HL-60 (cell line): ENCODE measurements at regions not wholly inside any gene's neighbourhood (a gene's known extent, or its start where the extent isn't known, plus 50 kb on each side); places are given as distances from the start of the nearest gene placed in this dataset.

Experiments used
- DNase-seq, 2 experiments: peaks; one replicate each; pipeline ENCODE4 v3.0.0-alpha.2; 2010 to 2020; ENCODE audit warnings: low read depth in 1 of 2, low spot score in 1 of 2
- H3K27ac ChIP-seq: fragments of 250-450 bp; sonication (Bioruptor Pico); replicated peaks from 2 replicates; pipeline ENCODE4 v1.5.1; 2020; ENCODE audit warnings: mild to moderate bottlenecking, moderate library complexity
- H3K27me3 ChIP-seq: fragments of 250-450 bp; sonication (Bioruptor Pico); 2 replicates; pipeline ENCODE4 v1.5.1; 2021; ENCODE audit warnings: mild to moderate bottlenecking, moderate library complexity; ENCODE audit not compliant: insufficient read depth, poor library complexity, severe bottlenecking
- H3K4me3 ChIP-seq: replicated peaks from 2 replicates; pipeline ENCODE4 v1.5.1; 2011; ENCODE audit warnings: mild to moderate bottlenecking, control low read depth, low read length; ENCODE audit not compliant: insufficient read depth
- CTCF ChIP-seq: IDR thresholded peaks from one replicate; pipeline ENCODE4 v1.5.1; 2011; ENCODE audit warnings: low read length, control low read depth, inconsistent platforms; ENCODE audit not compliant: insufficient read depth
- GABPA ChIP-seq: IDR thresholded peaks from 2 replicates; pipeline ENCODE4 v1.6.1; 2012; ENCODE audit warnings: low read depth
- POLR2AphosphoS5 ChIP-seq: IDR thresholded peaks from 2 replicates; pipeline ENCODE4 v1.6.1; 2012; ENCODE audit warnings: low read depth
- REST ChIP-seq: IDR thresholded peaks from 2 replicates; pipeline ENCODE4 v1.6.1; 2012; ENCODE audit warnings: low read depth; ENCODE audit not compliant: insufficient replicate concordance
- SPI1 ChIP-seq: IDR thresholded peaks from 2 replicates; pipeline ENCODE4 v1.6.1; 2012; ENCODE audit warnings: low read depth, mild to moderate bottlenecking, borderline replicate concordance

- no peak overlapping the region for H3K27ac ChIP-seq
- H3K27me3 ChIP-seq, result no peaks in the 10 kb centered on the region
- H3K4me3 ChIP-seq, result no peak overlapping the region
- DNase-seq, result no peak
- TF ChIP-seq GABPA (no peak), REST (no peak), CTCF (no peak), SPI1 (no peak), POLR2AphosphoS5 (no peak)
These were observed 162.9 kb upstream of the C1orf174 start for GRCh38 chr1:4062992-4063391.

GRCh38 chr1:4063516-4063915, 163.4 kb upstream of the C1orf174 start:
- TF ChIP-seq POLR2AphosphoS5 (no peak), CTCF (no peak)

GRCh38 chr1:4064150-4064889, 164.2 kb upstream of the C1orf174 start:
- no peaks in the 10 kb centered on the region for H3K27me3 ChIP-seq
- no peak overlapping the region for H3K27ac ChIP-seq
- TF ChIP-seq POLR2AphosphoS5, result no peak
- TF ChIP-seq SPI1, result no peak
- TF ChIP-seq GABPA, result no peak
- no peak for TF ChIP-seq REST
- no peak for TF ChIP-seq CTCF
- DNase-seq, result no peak
- H3K4me3 ChIP-seq, result no peak overlapping the region

More at GRCh38 chr1:4063516-4063915, 163.4 kb upstream of the C1orf174 start:
- Histone ChIP-seq H3K4me3 (no peak overlapping the region), H3K27me3 (no peaks in the 10 kb centered on the region), H3K27ac (no peak overlapping the region)
- no peak for DNase-seq

GRCh38 chr1:4066860-4067599, 167.0 kb upstream of the C1orf174 start:
- Histone ChIP-seq H3K27ac (no peak overlapping the region), H3K4me3 (no peak overlapping the region), H3K27me3 (no peaks in the 10 kb centered on the region)
- TF ChIP-seq SPI1 (no peak), POLR2AphosphoS5 (no peak), CTCF (no peak), REST (no peak), GABPA (no peak)
- DNase-seq, result no peak
